Stomach (tissue), 4 donors: ENCODE measurements at regions not wholly inside any gene's neighbourhood (a gene's known extent, or its start where the extent isn't known, plus 50 kb on each side); places are given as distances from the start of the nearest gene placed in this dataset.

Experiments used
- EP300 ChIP-seq: sonication (generic); formaldehyde crosslinking; IDR thresholded peaks from one replicate; pipeline ENCODE4 v1.6.1; 2017; ENCODE audit warnings: antibody characterized with exemption
- POLR2A ChIP-seq, 4 donors: fragments of 450-650 bp; IDR thresholded peaks; one replicate each; pipeline ENCODE4 v1.6.1; 2016; ENCODE audit warnings: antibody characterized with exemption in 4 of 4, control low read depth in 2 of 4, mild to moderate bottlenecking in 1 of 4, moderate library complexity in 1 of 4
- TF ChIP-seq, protein P1 (sequence below), 7 experiments: fragments of 450-650 bp in 4 of 7; fragments of 200-600 bp in 3 of 7; sonication (generic) in 3 of 7; IDR thresholded peaks; one replicate each; pipeline ENCODE4 v1.5.1; 2016 to 2019; ENCODE audit warnings: antibody characterized with exemption in 7 of 7, control low read depth in 2 of 7, mild to moderate bottlenecking in 1 of 7

DNA sequence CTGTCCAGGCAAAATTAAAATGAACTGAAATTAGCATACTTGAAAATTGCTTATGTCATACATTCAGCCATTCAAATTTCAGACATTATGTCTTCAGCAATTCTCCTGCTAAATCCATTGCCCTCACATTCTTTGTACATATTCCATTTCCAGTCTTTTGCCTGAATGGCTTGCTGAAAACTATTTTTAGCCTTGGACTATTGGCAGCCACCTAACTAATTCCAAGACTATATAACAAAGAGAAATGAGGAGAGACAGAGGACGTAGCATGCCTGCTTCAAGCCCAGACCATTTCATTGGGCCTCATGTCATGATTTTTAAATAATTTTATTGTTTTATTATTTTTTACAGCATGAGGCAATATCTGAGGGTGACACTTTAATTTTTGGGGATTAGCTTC, 100.3 kb downstream of the MRPS30 start:
- TF ChIP-seq EP300 (no peak), POLR2A (IDR thresholded peaks at IDR 0.05) (no peak)
- TF ChIP-seq, protein P1, sequence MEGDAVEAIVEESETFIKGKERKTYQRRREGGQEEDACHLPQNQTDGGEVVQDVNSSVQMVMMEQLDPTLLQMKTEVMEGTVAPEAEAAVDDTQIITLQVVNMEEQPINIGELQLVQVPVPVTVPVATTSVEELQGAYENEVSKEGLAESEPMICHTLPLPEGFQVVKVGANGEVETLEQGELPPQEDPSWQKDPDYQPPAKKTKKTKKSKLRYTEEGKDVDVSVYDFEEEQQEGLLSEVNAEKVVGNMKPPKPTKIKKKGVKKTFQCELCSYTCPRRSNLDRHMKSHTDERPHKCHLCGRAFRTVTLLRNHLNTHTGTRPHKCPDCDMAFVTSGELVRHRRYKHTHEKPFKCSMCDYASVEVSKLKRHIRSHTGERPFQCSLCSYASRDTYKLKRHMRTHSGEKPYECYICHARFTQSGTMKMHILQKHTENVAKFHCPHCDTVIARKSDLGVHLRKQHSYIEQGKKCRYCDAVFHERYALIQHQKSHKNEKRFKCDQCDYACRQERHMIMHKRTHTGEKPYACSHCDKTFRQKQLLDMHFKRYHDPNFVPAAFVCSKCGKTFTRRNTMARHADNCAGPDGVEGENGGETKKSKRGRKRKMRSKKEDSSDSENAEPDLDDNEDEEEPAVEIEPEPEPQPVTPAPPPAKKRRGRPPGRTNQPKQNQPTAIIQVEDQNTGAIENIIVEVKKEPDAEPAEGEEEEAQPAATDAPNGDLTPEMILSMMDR (IDR thresholded peaks at IDR 0.05), result no peak
